ENCODE measurements at regions not wholly inside any gene's neighbourhood (a gene's known extent, or its start where the extent isn't known, plus 50 kb on each side); places are given as distances from the start of the nearest gene placed in this dataset.
"Not testable (repeated sequence)": the region's sequence is repeated elsewhere in the genome, so short reads cannot be mapped to it uniquely, and the experiment has no call there.

DNA sequence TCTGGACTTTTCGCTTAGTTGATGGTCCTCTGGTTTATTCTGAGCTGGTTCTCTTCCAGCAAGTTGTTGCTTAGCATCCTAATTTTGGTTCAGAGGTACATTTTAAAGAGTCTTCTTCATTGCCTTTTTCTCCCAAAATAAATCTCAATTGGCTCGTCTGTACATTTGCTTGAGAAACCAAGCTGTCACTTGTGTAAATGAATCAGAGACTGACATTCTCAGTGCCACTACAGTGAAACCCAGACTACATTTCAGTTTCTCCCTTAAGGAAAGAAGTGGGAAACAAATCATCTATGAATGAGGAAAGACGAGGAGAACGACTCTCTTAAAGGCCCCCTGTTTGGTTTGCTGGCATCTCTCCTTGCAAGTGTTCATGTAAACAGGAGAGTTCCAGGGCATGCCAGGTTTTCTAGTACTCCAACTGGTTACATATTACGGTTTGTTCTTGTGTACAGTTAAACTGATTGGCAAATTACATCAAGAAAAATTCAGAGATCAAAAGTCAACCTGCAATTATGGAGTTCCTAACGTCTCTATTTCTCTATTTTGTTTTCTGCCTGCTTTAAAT is 654.6 kb downstream of the SH2D4B start:
- TF ChIP-seq, protein P1, sequence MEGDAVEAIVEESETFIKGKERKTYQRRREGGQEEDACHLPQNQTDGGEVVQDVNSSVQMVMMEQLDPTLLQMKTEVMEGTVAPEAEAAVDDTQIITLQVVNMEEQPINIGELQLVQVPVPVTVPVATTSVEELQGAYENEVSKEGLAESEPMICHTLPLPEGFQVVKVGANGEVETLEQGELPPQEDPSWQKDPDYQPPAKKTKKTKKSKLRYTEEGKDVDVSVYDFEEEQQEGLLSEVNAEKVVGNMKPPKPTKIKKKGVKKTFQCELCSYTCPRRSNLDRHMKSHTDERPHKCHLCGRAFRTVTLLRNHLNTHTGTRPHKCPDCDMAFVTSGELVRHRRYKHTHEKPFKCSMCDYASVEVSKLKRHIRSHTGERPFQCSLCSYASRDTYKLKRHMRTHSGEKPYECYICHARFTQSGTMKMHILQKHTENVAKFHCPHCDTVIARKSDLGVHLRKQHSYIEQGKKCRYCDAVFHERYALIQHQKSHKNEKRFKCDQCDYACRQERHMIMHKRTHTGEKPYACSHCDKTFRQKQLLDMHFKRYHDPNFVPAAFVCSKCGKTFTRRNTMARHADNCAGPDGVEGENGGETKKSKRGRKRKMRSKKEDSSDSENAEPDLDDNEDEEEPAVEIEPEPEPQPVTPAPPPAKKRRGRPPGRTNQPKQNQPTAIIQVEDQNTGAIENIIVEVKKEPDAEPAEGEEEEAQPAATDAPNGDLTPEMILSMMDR (IDR thresholded peaks at IDR 0.05; ENCODE audit: borderline replicate concordance, control extremely low read depth, extremely low read depth, insufficient read depth, missing control alignments) = no peak
- in situ Hi-C loops (cut with MboI; ENCODE audit: low sequenced_read_pairs, unreplicated experiment) = no loop called here
- no peak for DNase-seq (ENCODE audit: low spot score)

DNA sequence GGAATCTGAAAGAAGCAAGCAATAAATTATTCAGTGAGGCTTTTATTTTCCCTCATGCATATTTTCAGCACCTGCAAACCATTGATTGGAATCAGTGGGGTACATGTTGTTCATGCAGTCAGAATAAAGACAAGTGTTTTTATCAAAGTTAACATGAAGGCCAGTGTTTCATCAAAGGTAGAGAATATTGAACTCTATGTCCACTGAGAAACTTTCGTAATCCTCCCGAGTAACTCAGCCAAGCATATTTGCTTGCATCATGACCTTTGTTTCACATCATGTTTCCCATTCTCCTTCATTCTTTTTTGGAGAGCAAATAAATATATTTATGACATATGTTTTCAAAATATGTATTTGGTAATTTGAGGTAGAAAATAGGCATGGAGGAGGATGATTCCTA is 663.1 kb downstream of the SH2D4B start:
- DNase-seq (ENCODE audit: low spot score) = no peak
- in situ Hi-C loops (cut with MboI; ENCODE audit: low sequenced_read_pairs, unreplicated experiment) = no loop called here
- TF ChIP-seq, protein P1 (IDR thresholded peaks at IDR 0.05; ENCODE audit: borderline replicate concordance, control extremely low read depth, extremely low read depth, insufficient read depth, missing control alignments) = no peak

DNA sequence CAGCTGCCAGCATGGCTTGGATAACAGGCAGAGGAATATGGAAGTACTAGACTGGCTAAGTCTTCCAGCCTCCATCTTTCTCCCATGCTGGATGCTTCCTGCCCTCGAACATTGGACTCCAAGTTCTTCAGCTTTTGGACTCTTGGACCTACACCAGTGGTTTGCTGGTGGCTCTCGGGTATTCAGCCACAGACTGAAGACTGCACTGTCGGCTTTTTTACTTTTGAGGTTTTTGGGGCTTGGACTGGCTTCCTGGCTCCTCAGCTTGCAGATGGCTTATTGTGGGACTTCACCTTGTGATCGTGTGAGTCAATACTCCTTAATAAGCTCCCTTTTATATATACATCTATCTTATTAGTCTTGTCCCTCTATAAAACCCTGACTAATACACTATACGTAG is 667.6 kb upstream of the NRG3 start:
- not testable (repeated sequence) for DNase-seq (ENCODE audit: low spot score)

DNA sequence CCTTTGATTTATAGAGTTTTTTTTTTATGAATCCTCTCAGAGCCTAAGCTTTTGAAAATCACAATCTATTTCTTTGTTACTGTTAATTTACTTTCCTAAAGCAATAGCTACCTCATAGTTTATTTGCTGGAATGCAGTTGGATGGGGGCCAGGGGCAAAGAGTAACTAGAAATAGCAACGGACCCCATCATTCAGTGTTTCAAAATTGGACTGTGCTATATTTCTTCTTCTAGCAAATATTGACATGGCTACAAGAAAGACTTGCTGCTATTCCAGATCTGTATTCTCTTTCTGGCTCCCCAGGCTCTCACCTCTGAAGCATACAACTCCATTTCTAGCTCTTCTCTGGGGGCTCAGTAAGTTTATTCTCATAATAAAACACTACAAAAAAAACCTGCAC is 661.6 kb upstream of the NRG3 start:
- in situ Hi-C loops (cut with MboI; ENCODE audit: low sequenced_read_pairs, unreplicated experiment) = no loop called here
- no peak for DNase-seq (ENCODE audit: low spot score)
- TF ChIP-seq, protein P1 (IDR thresholded peaks at IDR 0.05; ENCODE audit: borderline replicate concordance, control extremely low read depth, extremely low read depth, insufficient read depth, missing control alignments) = no peak

More for the DNA sequence above, 667.6 kb upstream of the NRG3 start:
- in situ Hi-C loops (cut with MboI; ENCODE audit: low sequenced_read_pairs, unreplicated experiment) = not testable (repeated sequence)

DNA sequence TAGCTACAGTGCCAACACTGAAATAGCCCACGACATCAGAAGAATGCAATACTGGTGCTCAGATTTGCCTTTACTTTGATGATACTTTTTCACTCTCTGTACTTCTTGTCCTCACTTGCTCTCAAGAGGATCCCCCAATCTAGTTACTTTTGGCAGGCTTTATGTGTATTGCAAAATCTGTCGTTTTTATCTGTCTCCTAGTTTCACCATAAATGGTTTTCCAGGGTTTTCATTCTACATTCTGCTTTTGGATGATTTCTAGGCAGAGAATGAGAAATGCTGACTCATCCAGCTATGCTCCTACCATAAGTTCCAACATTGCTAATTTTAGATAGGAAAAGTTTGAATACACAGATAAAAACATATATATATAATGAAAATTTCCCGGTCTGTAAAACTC is 659.5 kb upstream of the NRG3 start:
- TF ChIP-seq, protein P1 (IDR thresholded peaks at IDR 0.05; ENCODE audit: borderline replicate concordance, control extremely low read depth, extremely low read depth, insufficient read depth, missing control alignments) = no peak
- in situ Hi-C loops (cut with MboI; ENCODE audit: low sequenced_read_pairs, unreplicated experiment) = no loop called here
- no peak for DNase-seq (ENCODE audit: low spot score)

DNA sequence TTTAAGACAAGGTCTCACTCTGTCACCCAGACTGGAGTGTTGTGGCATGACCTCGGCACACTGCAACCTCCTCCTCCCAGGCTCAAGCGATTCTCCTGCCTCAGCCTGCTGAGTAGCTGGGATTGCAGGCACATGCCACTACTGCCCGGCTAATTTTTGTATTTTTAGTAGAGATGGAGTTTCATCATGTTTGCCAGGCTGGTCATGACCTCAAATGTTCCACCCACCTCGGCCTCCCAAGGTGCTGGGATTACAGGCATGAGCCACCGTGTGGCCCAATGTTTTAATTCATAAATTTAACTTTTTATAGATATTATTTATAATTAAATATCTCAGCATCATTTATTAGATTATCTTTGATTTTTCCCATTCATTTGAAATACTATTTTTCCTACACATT is 658.0 kb upstream of the NRG3 start:
- in situ Hi-C loops (cut with MboI; ENCODE audit: low sequenced_read_pairs, unreplicated experiment) = no loop called here
- DNase-seq (ENCODE audit: low spot score) = no peak
- TF ChIP-seq, protein P1 (IDR thresholded peaks at IDR 0.05; ENCODE audit: borderline replicate concordance, control extremely low read depth, extremely low read depth, insufficient read depth, missing control alignments) = no peak

DNA sequence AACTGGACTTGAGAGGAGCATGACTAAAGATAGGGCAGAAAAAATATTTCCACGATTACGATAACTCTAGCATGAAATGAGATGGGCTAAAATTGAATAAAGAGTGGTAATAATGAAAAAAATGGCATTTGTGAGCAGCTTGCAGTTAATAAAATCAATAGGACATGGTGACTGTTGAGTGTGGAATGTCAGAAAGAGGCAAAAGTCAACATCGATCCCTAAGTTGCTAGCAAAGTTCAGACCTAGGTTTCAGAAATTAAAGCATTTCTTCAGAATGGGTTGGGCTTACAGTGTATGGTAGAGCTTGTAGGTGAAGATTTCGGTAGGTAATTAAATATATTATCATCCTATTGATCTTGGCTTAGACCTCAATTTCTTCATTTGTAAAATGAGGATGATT is 656.7 kb upstream of the NRG3 start:
- DNase-seq (ENCODE audit: low spot score) = no peak
- in situ Hi-C loops (cut with MboI; ENCODE audit: low sequenced_read_pairs, unreplicated experiment) = no loop called here
- TF ChIP-seq, protein P1 (IDR thresholded peaks at IDR 0.05; ENCODE audit: borderline replicate concordance, control extremely low read depth, extremely low read depth, insufficient read depth, missing control alignments) = no peak

All from GM13976 (cell line).